ENCODE measurements at regions not wholly inside any gene's neighbourhood (a gene's known extent, or its start where the extent isn't known, plus 50 kb on each side); places are given as distances from the start of the nearest gene placed in this dataset.

DNA sequence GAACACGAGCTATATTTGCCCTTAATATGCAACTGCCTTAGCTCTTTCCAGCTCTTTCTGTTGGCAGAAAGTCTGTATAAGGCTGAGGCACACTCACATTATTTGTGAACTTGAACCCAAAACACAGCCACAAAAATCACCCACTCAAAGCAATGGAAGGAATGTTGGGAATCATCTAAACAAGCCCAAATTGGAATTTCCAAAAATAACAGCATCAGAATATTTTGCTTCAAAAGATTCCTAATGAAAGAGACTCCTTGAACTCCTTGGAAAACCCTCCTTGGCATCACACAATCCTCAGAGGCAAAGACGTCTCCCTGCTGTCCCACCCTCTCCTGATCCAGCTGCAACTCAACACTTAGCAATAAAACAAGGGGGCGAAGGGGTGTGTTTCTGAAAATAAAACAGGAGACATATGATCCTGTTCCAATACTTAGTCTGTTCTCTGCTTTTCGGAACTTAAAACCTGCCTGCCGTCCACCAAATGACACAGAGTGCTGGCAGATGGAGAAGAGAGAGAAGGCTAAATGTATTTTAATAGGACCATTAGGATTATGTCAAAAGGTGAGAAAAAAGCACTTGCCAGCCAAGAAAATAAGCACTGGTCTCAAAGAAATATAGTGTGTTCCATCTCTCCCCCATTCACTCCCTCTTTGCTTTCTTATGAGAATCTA is 320.7 kb upstream of the JARID2 start:
- no peak for TF ChIP-seq POLR2A (IDR thresholded peaks at IDR 0.05; ENCODE audit: low read depth)
- TF ChIP-seq, protein P1, sequence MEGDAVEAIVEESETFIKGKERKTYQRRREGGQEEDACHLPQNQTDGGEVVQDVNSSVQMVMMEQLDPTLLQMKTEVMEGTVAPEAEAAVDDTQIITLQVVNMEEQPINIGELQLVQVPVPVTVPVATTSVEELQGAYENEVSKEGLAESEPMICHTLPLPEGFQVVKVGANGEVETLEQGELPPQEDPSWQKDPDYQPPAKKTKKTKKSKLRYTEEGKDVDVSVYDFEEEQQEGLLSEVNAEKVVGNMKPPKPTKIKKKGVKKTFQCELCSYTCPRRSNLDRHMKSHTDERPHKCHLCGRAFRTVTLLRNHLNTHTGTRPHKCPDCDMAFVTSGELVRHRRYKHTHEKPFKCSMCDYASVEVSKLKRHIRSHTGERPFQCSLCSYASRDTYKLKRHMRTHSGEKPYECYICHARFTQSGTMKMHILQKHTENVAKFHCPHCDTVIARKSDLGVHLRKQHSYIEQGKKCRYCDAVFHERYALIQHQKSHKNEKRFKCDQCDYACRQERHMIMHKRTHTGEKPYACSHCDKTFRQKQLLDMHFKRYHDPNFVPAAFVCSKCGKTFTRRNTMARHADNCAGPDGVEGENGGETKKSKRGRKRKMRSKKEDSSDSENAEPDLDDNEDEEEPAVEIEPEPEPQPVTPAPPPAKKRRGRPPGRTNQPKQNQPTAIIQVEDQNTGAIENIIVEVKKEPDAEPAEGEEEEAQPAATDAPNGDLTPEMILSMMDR (IDR thresholded peaks at IDR 0.05), result no peak
